ENCODE measurements at regions not wholly inside any gene's neighbourhood (a gene's known extent, or its start where the extent isn't known, plus 50 kb on each side); places are given as distances from the start of the nearest gene placed in this dataset.

DNA sequence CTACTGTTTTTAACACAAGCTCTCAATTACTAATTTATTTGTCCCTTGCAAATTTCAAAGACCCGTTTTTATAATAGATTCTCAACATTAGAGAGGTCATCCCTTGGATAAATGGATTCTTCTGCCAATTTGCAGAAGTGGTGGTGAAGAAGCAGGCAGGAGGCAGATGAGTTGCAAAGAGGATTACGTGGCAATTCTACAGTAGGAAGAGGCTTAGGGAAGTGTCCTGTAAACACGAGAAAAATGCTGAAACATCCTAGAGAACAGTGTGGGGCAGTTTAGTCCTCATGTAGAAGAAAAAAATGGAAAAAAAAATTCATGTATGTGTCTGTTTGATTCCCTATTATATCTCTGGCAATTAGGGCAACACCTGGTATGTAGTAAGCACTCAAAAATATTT lies 87.6 kb downstream of the BMP2 start:
- H4K20me1 ChIP-seq (ENCODE audit: insufficient read depth, low read length): no peaks in the 10 kb centered on the region
- H3K4me2 ChIP-seq (ENCODE audit: low read depth, low read length): no peak overlapping the region
- DNase-seq: no peak
- H3K4me3 ChIP-seq (ENCODE audit: low read length): no peak overlapping the region
- H3K4me1 ChIP-seq (ENCODE audit: low read length): no peaks in the 10 kb centered on the region
- no peaks in the 10 kb centered on the region for H3K79me2 ChIP-seq (ENCODE audit: low read length)
- H3K36me3 ChIP-seq (replicated peaks; ENCODE audit: insufficient read depth, low read length): no peaks in the 10 kb centered on the region
- H3F3A ChIP-seq (ENCODE audit: insufficient read depth, low read length): no peaks in the 10 kb centered on the region
- no peaks in the 10 kb centered on the region for H3K9me3 ChIP-seq (replicated peaks; ENCODE audit: insufficient read depth, low read length)
- TF ChIP-seq EZH2 (optimal IDR thresholded peaks at IDR 0.05; ENCODE audit: low read depth, low read length) (no peak), EZH2phosphoT487 (IDR thresholded peaks at IDR 0.05; ENCODE audit: low read length) (no peak)
- TF ChIP-seq, protein P1, sequence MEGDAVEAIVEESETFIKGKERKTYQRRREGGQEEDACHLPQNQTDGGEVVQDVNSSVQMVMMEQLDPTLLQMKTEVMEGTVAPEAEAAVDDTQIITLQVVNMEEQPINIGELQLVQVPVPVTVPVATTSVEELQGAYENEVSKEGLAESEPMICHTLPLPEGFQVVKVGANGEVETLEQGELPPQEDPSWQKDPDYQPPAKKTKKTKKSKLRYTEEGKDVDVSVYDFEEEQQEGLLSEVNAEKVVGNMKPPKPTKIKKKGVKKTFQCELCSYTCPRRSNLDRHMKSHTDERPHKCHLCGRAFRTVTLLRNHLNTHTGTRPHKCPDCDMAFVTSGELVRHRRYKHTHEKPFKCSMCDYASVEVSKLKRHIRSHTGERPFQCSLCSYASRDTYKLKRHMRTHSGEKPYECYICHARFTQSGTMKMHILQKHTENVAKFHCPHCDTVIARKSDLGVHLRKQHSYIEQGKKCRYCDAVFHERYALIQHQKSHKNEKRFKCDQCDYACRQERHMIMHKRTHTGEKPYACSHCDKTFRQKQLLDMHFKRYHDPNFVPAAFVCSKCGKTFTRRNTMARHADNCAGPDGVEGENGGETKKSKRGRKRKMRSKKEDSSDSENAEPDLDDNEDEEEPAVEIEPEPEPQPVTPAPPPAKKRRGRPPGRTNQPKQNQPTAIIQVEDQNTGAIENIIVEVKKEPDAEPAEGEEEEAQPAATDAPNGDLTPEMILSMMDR (IDR thresholded peaks at IDR 0.05; ENCODE audit: low read length): no peak
- no peak overlapping the region for H3K27ac ChIP-seq (ENCODE audit: low read length)
- no peaks in the 10 kb centered on the region for H3K27me3 ChIP-seq (replicated peaks; ENCODE audit: insufficient read depth, low read length)
- H3K9me2 ChIP-seq (replicated peaks; ENCODE audit: insufficient read depth, low read length): no peaks in the 10 kb centered on the region
- no peak overlapping the region for H2AFZ ChIP-seq (ENCODE audit: low read length)
- H3K9ac ChIP-seq (ENCODE audit: low read length): no peak overlapping the region

DNA sequence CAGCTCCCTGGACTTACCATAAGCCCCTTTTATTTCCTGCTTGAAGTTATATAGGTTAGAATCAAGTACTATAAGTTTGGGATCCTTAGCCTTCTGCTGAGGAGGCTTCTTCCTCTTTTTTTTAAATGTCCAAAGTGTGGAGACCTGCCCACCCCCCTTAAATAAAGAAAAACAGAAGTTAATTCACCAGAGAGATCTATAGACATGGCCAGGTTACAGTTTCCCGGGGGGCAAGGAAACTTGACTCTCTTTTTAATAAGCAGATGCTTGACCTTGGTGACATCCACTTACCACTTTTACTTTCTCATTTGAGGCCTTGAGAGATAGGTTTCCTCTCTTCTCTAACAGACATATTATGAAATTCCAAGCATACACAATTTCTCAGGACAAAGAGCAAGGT lies 88.3 kb downstream of the BMP2 start:
- H3K9me2 ChIP-seq (replicated peaks; ENCODE audit: insufficient read depth, low read length): no peaks in the 10 kb centered on the region
- H3K9ac ChIP-seq (ENCODE audit: low read length): no peak overlapping the region
- no peak for DNase-seq
- H2AFZ ChIP-seq (ENCODE audit: low read length): no peak overlapping the region
- no peaks in the 10 kb centered on the region for H3F3A ChIP-seq (ENCODE audit: insufficient read depth, low read length)
- H3K36me3 ChIP-seq (replicated peaks; ENCODE audit: insufficient read depth, low read length): no peaks in the 10 kb centered on the region
- H4K20me1 ChIP-seq (ENCODE audit: insufficient read depth, low read length): no peaks in the 10 kb centered on the region
- H3K27ac ChIP-seq (ENCODE audit: low read length): no peak overlapping the region
- TF ChIP-seq, protein P1 (IDR thresholded peaks at IDR 0.05; ENCODE audit: low read length): no peak
- TF ChIP-seq EZH2 (optimal IDR thresholded peaks at IDR 0.05; ENCODE audit: low read depth, low read length): no peak
- no peak for TF ChIP-seq EZH2phosphoT487 (IDR thresholded peaks at IDR 0.05; ENCODE audit: low read length)
- no peaks in the 10 kb centered on the region for H3K27me3 ChIP-seq (replicated peaks; ENCODE audit: insufficient read depth, low read length)
- H3K79me2 ChIP-seq (ENCODE audit: low read length): no peaks in the 10 kb centered on the region
- no peak overlapping the region for H3K4me2 ChIP-seq (ENCODE audit: low read depth, low read length)
- no peaks in the 10 kb centered on the region for H3K9me3 ChIP-seq (replicated peaks; ENCODE audit: insufficient read depth, low read length)
- no peak overlapping the region for H3K4me3 ChIP-seq (ENCODE audit: low read length)
- no peaks in the 10 kb centered on the region for H3K4me1 ChIP-seq (ENCODE audit: low read length)

DNA sequence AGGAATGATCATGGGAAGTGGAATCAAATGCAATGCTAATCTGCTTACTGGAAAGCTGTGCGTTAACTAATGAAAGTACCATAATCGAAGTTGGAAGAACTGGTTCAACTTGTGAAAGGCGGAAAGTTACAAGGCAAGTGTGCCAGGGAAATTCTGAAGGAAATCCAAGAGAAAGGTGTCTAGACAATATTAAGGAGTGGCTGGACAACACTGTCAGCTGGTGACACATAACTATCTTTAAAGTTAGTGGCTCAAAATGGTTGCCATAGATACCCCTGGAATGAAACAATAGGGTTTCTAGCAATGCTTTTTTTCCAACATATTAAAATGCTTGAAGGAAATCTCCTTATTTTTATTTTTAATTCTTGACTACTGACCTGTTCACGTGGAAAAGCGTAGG lies 90.4 kb downstream of the BMP2 start:
- DNase-seq: no peak
- Histone ChIP-seq H3K4me1 (ENCODE audit: low read length) (no peaks in the 10 kb centered on the region), H3K9me2 (replicated peaks; ENCODE audit: insufficient read depth, low read length) (no peaks in the 10 kb centered on the region), H3K27ac (ENCODE audit: low read length) (no peak overlapping the region), H3K4me2 (ENCODE audit: low read depth, low read length) (no peak overlapping the region), H3K27me3 (replicated peaks; ENCODE audit: insufficient read depth, low read length) (no peaks in the 10 kb centered on the region), H3K79me2 (ENCODE audit: low read length) (no peaks in the 10 kb centered on the region), H3K9me3 (replicated peaks; ENCODE audit: insufficient read depth, low read length) (no peaks in the 10 kb centered on the region), H2AFZ (ENCODE audit: low read length) (no peak overlapping the region), H3K9ac (ENCODE audit: low read length) (no peak overlapping the region), H4K20me1 (ENCODE audit: insufficient read depth, low read length) (no peaks in the 10 kb centered on the region), H3F3A (ENCODE audit: insufficient read depth, low read length) (no peaks in the 10 kb centered on the region), H3K4me3 (ENCODE audit: low read length) (no peak overlapping the region), H3K36me3 (replicated peaks; ENCODE audit: insufficient read depth, low read length) (no peaks in the 10 kb centered on the region)
- TF ChIP-seq EZH2phosphoT487 (IDR thresholded peaks at IDR 0.05; ENCODE audit: low read length) (no peak), EZH2 (optimal IDR thresholded peaks at IDR 0.05; ENCODE audit: low read depth, low read length) (no peak)
- TF ChIP-seq, protein P1 (IDR thresholded peaks at IDR 0.05; ENCODE audit: low read length): no peak
